ENCODE measurements at regions not wholly inside any gene's neighbourhood (a gene's known extent, or its start where the extent isn't known, plus 50 kb on each side); places are given as distances from the start of the nearest gene placed in this dataset.
"Not testable (repeated sequence)": the region's sequence is repeated elsewhere in the genome, so short reads cannot be mapped to it uniquely, and the experiment has no call there.

- not testable (repeated sequence) for TF ChIP-seq CTCF (IDR thresholded peaks at IDR 0.05; ENCODE audit: extremely low read depth in 1 of 2, insufficient read depth in 1 of 2, low read depth in 1 of 2, low read length in 2 of 2); POLR2AphosphoS5 (IDR thresholded peaks at IDR 0.05; ENCODE audit: insufficient read depth, low read depth, low read length); EZH2 (IDR thresholded peaks at IDR 0.05; ENCODE audit: borderline replicate concordance, low read depth, low read length, severe bottlenecking); POLR2A (IDR thresholded peaks at IDR 0.05; ENCODE audit: low read depth, low read length); MAX (IDR thresholded peaks at IDR 0.05; ENCODE audit: insufficient read depth, insufficient read length)
Observed at GRCh38 chr10:87433836-87434235, 70.9 kb upstream of the MINPP1 start.

Data from endothelial cell of umbilical vein (primary cell).